K562 (cell line): ENCODE measurements at regions not wholly inside any gene's neighbourhood (a gene's known extent, or its start where the extent isn't known, plus 50 kb on each side); places are given as distances from the start of the nearest gene placed in this dataset.

Source experiments
- ATAC-seq: fragments of 200-7000 bp; cut with Tn5 transposase; 3 replicates; pipeline ENCODE4 v1.9.1; 2020; ENCODE audit warnings: moderate library complexity
- BruUV-seq: library from RNA; stranded (reverse); fragments of 400-500 nt; replicated peaks from 2 replicates; lab custom pipeline; 2021; lab: Mats Ljungman, UMichigan
- CTCF ChIA-PET: fragments of 300-600 bp; formaldehyde crosslinking; extraction: SDS; loops from one replicate; lab custom pipeline; 2021; ENCODE audit warnings: low intra/inter-chr PET ratio; lab: Yijun Ruan, JAX
- POLR2A ChIA-PET: fragments of 300-600, 350-650 bp; sonication (Branson Sonifier 250); formaldehyde crosslinking; extraction: SDS; loops from one replicate; lab custom pipeline; 2021; ENCODE audit warnings: antibody characterized with exemption, inconsistent platforms; lab: Yijun Ruan, JAX
- DNase-seq, 4 experiments: peaks; one replicate each; pipeline versions ENCODE4 v3.0.0 to v3.0.0-alpha.2; 2011 to 2018; ENCODE audit warnings: low spot score in 3 of 4, mixed read lengths in 3 of 4; ENCODE audit errors: extremely low read depth in 1 of 4
- FAIRE-seq: peaks from 2 replicates; lab custom pipeline; 2011; peaks lifted over from hg19 to GRCh38; lab: Jason Lieb, UNC
- H2AFZ ChIP-seq: 2 replicates; pipeline ENCODE4 v1.6.0; 2011; ENCODE audit warnings: low read depth, low read length, control low read depth, inconsistent platforms
- H3K27ac ChIP-seq: fragments of 200-600 bp; 3 replicates; pipeline ENCODE4 v1.8.0; 2011; ENCODE audit warnings: low read depth, mild to moderate bottlenecking, control low read depth, inconsistent platforms, low read length, moderate library complexity, mixed read lengths; ENCODE audit errors: extremely low read depth
- H3K27me3 ChIP-seq, 2 experiments: fragments of 300-600 bp in 1 of 2; 2 replicates in 1 of 2; 3 replicates in 1 of 2; pipeline versions ENCODE4 v1.6.0 to v1.8.0; 2011; ENCODE audit warnings: inconsistent platforms in 2 of 2, low read length in 2 of 2, mild to moderate bottlenecking in 1 of 2, mixed read lengths in 1 of 2, moderate library complexity in 1 of 2; ENCODE audit not compliant: control insufficient read depth in 2 of 2, insufficient read depth in 2 of 2
- H3K36me3 ChIP-seq: fragments of 300-600 bp; 3 replicates; pipeline ENCODE4 v1.8.0; 2011; ENCODE audit warnings: mild to moderate bottlenecking, low read length, inconsistent platforms; ENCODE audit not compliant: control insufficient read depth, insufficient read depth
- H3K4me1 ChIP-seq, 2 experiments: fragments of 200-600 bp in 1 of 2; replicated peaks in 1 of 2; 2 replicates in 1 of 2; 3 replicates in 1 of 2; pipeline versions ENCODE4 v1.5.1 to v1.8.0; 2011; ENCODE audit warnings: inconsistent platforms in 2 of 2, low read length in 2 of 2, mild to moderate bottlenecking in 1 of 2, mixed read lengths in 1 of 2, moderate library complexity in 1 of 2; ENCODE audit not compliant: control insufficient read depth in 2 of 2, insufficient read depth in 2 of 2
- H3K4me2 ChIP-seq: 2 replicates; pipeline ENCODE4 v1.6.1; 2011; ENCODE audit warnings: low read length, control low read depth, inconsistent platforms, mixed read lengths; ENCODE audit not compliant: insufficient read depth
- H3K4me3 ChIP-seq: fragments of 200-600 bp; sonication (generic), shearing (Covaris generic); 2 replicates; pipeline ENCODE4 v1.5.1; 2016; ENCODE audit warnings: control low read depth, inconsistent platforms
- H3K79me2 ChIP-seq: fragments of 200-600 bp; 3 replicates; pipeline ENCODE4 v1.8.0; 2011; ENCODE audit warnings: low read length, inconsistent platforms; ENCODE audit not compliant: control insufficient read depth, insufficient read depth
- H3K9ac ChIP-seq, 2 experiments: 2 replicates each; pipeline versions ENCODE4 v1.6.0 to v1.6.1; 2011; ENCODE audit warnings: low read depth in 2 of 2, low read length in 2 of 2, control low read depth in 1 of 2, inconsistent platforms in 1 of 2, mild to moderate bottlenecking in 1 of 2, mixed read lengths in 1 of 2; ENCODE audit not compliant: insufficient read depth in 1 of 2
- H3K9me1 ChIP-seq: one replicate; pipeline ENCODE4 v1.6.0; 2011; ENCODE audit warnings: inconsistent platforms, mild to moderate bottlenecking, low read length, moderate library complexity; ENCODE audit not compliant: control insufficient read depth, insufficient read depth
- H3K9me3 ChIP-seq: replicated peaks from 2 replicates; pipeline ENCODE4 v1.5.1; 2011; ENCODE audit warnings: low read depth, low read length, inconsistent platforms; ENCODE audit not compliant: control insufficient read depth, insufficient read depth
- H4K20me1 ChIP-seq: replicated peaks from 2 replicates; pipeline ENCODE4 v1.6.1; 2011; ENCODE audit warnings: low read length, inconsistent platforms, mixed read lengths; ENCODE audit not compliant: control insufficient read depth, insufficient read depth
- CREB1 ChIP-seq, 2 experiments: sonication (generic) in 1 of 2; formaldehyde crosslinking in 1 of 2; IDR thresholded peaks; 2 replicates each; pipeline versions ENCODE4 v1.6.1 to v1.8.0; 2012 to 2022; ENCODE audit warnings: inconsistent platforms in 1 of 2, mild to moderate bottlenecking in 1 of 2, missing genetic modification reagents in 1 of 2, moderate library complexity in 1 of 2
- YY1 ChIP-seq, 3 experiments: IDR thresholded peaks; 2 replicates each; pipeline ENCODE4 v1.6.1; 2011; ENCODE audit warnings: low read length in 2 of 3, mild to moderate bottlenecking in 2 of 3, moderate library complexity in 2 of 3, borderline replicate concordance in 1 of 3, control low read depth in 1 of 3, low read depth in 1 of 3; ENCODE audit not compliant: insufficient read depth in 3 of 3, insufficient replicate concordance in 2 of 3, control insufficient read depth in 1 of 3, insufficient read length in 1 of 3; ENCODE audit errors: extremely low read depth in 1 of 3
- ZNF184 ChIP-seq: sonication (generic); formaldehyde crosslinking; IDR thresholded peaks from 2 replicates; pipeline ENCODE4 v1.5.0; 2020; ENCODE audit warnings: missing genetic modification reagents
- ZNF384 ChIP-seq: IDR thresholded peaks from 2 replicates; pipeline ENCODE4 v1.6.1; 2012; ENCODE audit warnings: low read depth, low read length, improper control_type of control experiment
- WGBS: fragments of 100-300 bp; shearing (Covaris generic); methylation state at CpG from one replicate; pipeline ENCODE4 v1.1.6; 2016; ENCODE audit warnings: low coverage, mixed read lengths; ENCODE audit not compliant: insufficient coverage; ENCODE audit errors: missing lambda C conversion rate; 5-methylcytosine and 5-hydroxymethylcytosine counted together
- in situ Hi-C: fragments of 300-500 bp; cut with MboI; formaldehyde crosslinking; loops from 4 replicates; pipeline ENCODE4 v1.15.0; 2018; ENCODE audit warnings: inconsistent platforms, mixed read lengths
- intact Hi-C: fragments of 100-400 bp; cut with micrococcal nuclease; formaldehyde crosslinking; loops from 2 replicates; pipeline ENCODE4 v1.14.2; 2022
- TF ChIP-seq, protein P1 (sequence below): fragments of 250-450 bp; sonication (Bioruptor Pico); IDR thresholded peaks from 2 replicates; pipeline ENCODE4 v1.9.0; 2021; ENCODE audit warnings: mild to moderate bottlenecking, inconsistent platforms
- TF ChIP-seq, protein P2 (sequence below): fragments of 450-650 bp; formaldehyde crosslinking; IDR thresholded peaks from 2 replicates; pipeline ENCODE4 v1.4.0; 2022; ENCODE audit warnings: mild to moderate bottlenecking, moderate library complexity

DNA sequence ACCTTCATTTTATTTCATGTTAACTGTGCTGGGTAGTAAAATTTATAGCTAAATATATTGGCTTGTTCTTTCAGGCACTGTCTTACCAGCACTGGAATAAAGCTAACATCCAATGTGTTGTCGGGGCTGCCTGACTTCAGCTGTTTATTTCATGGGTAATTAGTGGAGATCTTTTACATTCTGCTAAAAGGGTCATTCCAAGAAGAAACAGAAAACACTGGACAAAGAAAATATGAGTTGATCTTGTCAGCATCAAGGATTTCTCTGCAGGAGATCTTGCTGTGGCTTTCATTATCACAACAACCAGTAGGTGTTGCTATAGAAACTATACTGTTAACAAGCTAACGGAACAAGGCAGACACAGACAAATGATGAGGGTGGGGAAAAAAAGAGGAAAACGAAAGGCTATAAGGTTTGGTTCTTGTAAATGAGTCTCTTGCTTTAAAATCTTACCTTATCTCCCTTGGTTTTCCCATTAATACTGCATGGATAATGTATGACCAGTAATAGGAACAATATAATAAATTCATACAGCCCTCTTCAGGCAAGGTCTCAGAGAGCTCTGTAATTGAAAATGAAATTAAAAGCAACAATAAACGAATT, 206.8 kb downstream of the SIM1 start (continued):
- TF ChIP-seq, protein P1, sequence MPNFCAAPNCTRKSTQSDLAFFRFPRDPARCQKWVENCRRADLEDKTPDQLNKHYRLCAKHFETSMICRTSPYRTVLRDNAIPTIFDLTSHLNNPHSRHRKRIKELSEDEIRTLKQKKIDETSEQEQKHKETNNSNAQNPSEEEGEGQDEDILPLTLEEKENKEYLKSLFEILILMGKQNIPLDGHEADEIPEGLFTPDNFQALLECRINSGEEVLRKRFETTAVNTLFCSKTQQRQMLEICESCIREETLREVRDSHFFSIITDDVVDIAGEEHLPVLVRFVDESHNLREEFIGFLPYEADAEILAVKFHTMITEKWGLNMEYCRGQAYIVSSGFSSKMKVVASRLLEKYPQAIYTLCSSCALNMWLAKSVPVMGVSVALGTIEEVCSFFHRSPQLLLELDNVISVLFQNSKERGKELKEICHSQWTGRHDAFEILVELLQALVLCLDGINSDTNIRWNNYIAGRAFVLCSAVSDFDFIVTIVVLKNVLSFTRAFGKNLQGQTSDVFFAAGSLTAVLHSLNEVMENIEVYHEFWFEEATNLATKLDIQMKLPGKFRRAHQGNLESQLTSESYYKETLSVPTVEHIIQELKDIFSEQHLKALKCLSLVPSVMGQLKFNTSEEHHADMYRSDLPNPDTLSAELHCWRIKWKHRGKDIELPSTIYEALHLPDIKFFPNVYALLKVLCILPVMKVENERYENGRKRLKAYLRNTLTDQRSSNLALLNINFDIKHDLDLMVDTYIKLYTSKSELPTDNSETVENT (CRISPR knock-in tag), result no peak
- TF ChIP-seq, protein P2, sequence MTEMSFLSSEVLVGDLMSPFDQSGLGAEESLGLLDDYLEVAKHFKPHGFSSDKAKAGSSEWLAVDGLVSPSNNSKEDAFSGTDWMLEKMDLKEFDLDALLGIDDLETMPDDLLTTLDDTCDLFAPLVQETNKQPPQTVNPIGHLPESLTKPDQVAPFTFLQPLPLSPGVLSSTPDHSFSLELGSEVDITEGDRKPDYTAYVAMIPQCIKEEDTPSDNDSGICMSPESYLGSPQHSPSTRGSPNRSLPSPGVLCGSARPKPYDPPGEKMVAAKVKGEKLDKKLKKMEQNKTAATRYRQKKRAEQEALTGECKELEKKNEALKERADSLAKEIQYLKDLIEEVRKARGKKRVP, result no peak
- TF ChIP-seq ZNF384 (0 out of 2 replicates have a peak, but pooled peaks have one; percentile 21), CREB1 (IDR thresholded peaks at IDR 0.05) (peak; percentile 44; the same call in 1 of the 2 replicates), CREB1 (CRISPR knock-in tag; IDR thresholded peaks at IDR 0.05) (no peak)
- TF ChIP-seq, all 486 proteins: peak for 51

DNA sequence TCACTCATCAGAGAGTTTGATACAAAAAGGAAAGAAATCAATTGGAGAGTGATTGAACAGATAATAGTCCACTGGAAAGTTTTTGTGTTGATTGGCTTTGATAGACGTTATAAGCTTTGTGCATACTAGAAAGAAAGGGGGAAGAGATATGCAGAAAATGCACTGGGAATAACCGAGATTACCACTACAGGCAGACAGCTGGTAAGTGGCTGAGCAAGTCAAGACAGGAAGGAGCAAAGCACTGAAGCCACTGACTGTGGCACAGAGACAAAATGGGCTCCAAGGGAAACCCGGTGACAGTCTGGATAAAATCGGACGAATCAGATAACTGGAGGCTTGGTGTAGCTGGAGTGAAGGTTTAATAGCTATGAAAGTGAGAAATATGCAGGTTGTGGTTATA, 209.0 kb downstream of the SIM1 start:
- BruUV-seq, result no TSS peak
- Histone ChIP-seq H3K9me1 (no peaks in the 10 kb centered on the region), H3K9me3 (no peaks in the 10 kb centered on the region; the same call in 1 of the 2 replicates)
- peak in 1 of 3 experiments; percentile 40 for TF ChIP-seq YY1 (IDR thresholded peaks at IDR 0.05; ENCODE audit: borderline replicate concordance in 1 of 3, control insufficient read depth in 1 of 3, extremely low read depth in 1 of 3, insufficient read depth in 3 of 3, insufficient read length in 1 of 3, insufficient replicate concordance in 2 of 3, low read depth in 1 of 3, low read length in 2 of 3)
- no peak for TF ChIP-seq ZNF184 (CRISPR knock-in tag)
- TF ChIP-seq, all 486 proteins: peak for 1
- H2AFZ ChIP-seq, result peak overlapping the region; percentile 56
- H3K4me1 ChIP-seq, result peaks cover 0 to 19% of the 10 kb centered on the region in 2 experiments; a peak in 2 of 5 replicates
- no peaks in the 10 kb centered on the region for H4K20me1 ChIP-seq
- ATAC-seq (no peak), FAIRE-seq (no peak), DNase-seq (no peak)
- no peaks in the 10 kb centered on the region for H3K36me3 ChIP-seq
- intact Hi-C loops (no loop called here), in situ Hi-C loops (no loop called here)
- CTCF ChIA-PET, result no interaction called here
- H3K4me3 ChIP-seq, result no peak overlapping the region
- H3K27ac ChIP-seq, result no peak overlapping the region
- no peaks in the 10 kb centered on the region for H3K79me2 ChIP-seq
- H3K27me3 ChIP-seq, result no peaks in the 10 kb centered on the region
- no peak overlapping the region for H3K4me2 ChIP-seq
- POLR2A ChIA-PET, result no interaction called here
- H3K9ac ChIP-seq, result no peak overlapping the region
- WGBS, result 45% methylated on average over 5 of the region's 5 CpGs
